ENCODE measurements at regions not wholly inside any gene's neighbourhood (a gene's known extent, or its start where the extent isn't known, plus 50 kb on each side); places are given as distances from the start of the nearest gene placed in this dataset.

DNA sequence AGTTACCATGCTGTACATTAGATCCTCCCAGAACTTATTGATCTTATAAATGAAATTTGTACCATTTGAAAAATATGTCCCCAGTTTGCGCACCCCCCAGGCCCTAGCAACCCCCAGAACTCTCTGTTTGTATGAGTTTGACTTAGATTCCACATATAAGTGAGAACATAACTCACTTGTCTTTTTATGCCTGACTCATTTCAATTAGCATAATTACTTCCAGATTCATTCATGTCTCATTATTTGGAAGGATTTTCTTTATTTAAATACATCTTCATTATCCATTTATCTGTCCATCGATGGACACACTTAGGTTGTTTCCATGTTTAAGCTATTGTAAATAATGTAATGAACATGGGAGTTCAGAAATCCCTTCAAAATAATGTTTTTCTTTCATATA is 705.9 kb downstream of the CCDC85A start:
- DNase-seq (ENCODE audit: extremely low read depth, low read depth), result no peak

DNA sequence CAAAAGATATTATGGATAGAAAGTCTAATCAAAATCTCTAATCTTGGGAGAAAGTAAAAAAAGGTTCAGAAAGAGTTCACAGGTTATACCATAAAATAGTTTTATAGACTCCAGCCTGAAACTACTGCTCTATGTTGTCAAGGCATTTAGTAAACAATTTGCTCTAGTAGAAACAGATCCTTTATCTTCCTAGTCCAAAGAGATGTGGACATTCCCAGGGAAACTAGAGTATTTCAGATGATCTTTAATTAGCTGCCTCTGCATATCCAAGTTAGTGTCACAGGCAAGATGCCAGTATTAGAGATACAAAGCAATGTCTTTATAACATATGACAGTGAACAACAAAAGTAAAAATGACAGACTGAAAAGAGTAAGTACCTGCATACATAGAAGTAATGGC is 708.6 kb downstream of the CCDC85A start:
- DNase-seq (ENCODE audit: extremely low read depth, low read depth), result no peak
- TF ChIP-seq, protein P1, sequence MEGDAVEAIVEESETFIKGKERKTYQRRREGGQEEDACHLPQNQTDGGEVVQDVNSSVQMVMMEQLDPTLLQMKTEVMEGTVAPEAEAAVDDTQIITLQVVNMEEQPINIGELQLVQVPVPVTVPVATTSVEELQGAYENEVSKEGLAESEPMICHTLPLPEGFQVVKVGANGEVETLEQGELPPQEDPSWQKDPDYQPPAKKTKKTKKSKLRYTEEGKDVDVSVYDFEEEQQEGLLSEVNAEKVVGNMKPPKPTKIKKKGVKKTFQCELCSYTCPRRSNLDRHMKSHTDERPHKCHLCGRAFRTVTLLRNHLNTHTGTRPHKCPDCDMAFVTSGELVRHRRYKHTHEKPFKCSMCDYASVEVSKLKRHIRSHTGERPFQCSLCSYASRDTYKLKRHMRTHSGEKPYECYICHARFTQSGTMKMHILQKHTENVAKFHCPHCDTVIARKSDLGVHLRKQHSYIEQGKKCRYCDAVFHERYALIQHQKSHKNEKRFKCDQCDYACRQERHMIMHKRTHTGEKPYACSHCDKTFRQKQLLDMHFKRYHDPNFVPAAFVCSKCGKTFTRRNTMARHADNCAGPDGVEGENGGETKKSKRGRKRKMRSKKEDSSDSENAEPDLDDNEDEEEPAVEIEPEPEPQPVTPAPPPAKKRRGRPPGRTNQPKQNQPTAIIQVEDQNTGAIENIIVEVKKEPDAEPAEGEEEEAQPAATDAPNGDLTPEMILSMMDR (IDR thresholded peaks at IDR 0.05; ENCODE audit: low read depth, low read length), result no peak

More for the DNA sequence above, 705.9 kb downstream of the CCDC85A start:
- TF ChIP-seq, protein P1 (IDR thresholded peaks at IDR 0.05; ENCODE audit: low read depth, low read length), result no peak

DNA sequence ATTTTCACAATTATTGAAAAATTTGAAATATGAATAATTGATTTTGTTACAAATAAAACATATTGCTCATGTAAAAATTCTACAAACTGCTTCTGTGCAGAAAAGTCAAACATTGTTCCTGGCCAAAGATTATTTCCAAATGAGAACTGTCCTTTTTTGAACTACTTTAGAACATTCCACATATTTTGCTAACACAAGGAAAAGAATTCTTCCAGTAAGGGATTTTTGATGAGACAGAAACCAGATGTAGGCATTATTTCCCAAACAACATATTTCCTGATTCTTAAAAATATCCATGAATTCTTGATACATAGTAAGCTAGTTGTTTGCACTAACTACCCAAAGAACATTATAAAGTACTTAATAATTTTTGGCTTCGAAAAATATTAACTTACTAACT is 715.2 kb downstream of the CCDC85A start:
- DNase-seq (ENCODE audit: extremely low read depth, low read depth), result no peak
- TF ChIP-seq, protein P1 (IDR thresholded peaks at IDR 0.05; ENCODE audit: low read depth, low read length), result no peak

DNA sequence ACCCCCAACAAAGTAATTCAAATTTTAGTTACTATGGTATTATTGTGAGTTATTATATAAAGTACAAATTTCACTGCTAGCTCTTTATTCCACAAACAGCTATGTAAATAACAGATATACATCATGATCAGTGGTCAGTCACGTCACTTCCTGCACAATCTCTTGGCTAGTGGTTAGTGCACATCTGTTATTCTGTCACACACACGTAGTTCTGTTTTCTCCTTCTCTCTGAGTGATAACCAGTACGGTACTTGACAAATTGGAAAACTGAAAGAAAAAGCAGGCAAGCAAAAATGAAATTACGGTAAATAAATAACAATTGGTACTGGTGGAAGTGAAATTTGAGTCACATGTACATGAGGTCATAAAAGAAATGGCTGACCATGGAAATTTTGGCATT is 728.7 kb downstream of the CCDC85A start:
- TF ChIP-seq, protein P1 (IDR thresholded peaks at IDR 0.05; ENCODE audit: low read depth, low read length), result no peak
- no peak for DNase-seq (ENCODE audit: extremely low read depth, low read depth)

DNA sequence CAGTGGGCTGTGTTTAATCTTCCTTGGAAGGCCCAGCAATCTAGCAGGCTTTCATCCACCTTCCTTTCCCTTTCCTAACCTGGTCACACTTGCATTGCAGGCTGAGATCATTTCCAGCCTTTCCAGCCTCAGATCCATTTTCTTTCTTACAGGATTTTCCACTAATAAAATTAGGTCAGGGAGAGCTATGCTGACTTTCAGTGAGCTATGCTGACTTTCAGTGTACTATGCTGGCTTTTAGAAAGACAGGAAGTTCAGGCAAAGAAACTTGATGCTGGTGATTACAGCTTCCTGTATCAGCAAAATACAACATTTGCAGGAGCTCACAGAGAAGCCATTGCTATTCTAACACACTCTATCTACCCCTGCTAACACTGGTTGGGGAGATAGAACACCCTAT is 735.0 kb downstream of the CCDC85A start:
- TF ChIP-seq, protein P1 (IDR thresholded peaks at IDR 0.05; ENCODE audit: low read depth, low read length), result no peak
- DNase-seq (ENCODE audit: extremely low read depth, low read depth), result no peak

DNA sequence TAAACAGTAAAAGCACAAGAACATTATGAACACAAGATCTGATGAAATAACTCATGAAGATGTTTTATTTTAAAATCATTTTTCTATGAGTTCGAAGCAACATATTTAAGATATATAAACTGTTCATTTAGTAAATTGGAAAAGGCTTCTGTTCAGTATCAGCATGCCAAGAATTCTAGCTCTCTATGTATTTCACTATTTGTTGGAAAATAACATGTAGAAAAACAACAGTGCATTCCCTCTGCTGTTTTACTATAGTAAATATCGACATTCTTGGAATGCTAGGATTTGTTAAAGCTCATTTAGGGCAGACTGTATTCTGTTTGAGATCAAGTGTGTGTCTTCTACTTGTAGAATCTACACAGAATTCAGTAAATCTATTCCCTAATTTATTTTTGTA is 750.2 kb downstream of the CCDC85A start:
- TF ChIP-seq, protein P1 (IDR thresholded peaks at IDR 0.05; ENCODE audit: low read depth, low read length), result no peak
- no peak for DNase-seq (ENCODE audit: extremely low read depth, low read depth)

DNA sequence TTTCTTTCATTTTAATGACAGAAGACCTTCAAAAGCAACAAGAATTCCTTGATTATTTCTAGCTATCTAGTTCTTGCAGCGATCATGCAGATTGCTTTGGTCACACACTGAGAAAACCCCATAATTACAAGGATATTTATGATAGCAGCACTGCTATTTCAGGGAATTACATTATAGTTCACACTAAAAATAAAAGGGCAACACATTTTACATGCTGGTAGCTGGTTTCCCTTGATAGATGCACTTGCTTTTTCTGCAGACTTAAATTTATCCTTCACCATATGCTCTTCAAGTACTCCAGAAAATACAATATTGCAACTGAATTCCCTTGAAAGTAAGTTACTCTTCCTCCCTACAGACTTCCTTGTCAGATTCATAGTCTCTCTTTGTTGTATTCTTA is 751.1 kb downstream of the CCDC85A start:
- no peak for DNase-seq (ENCODE audit: extremely low read depth, low read depth)
- TF ChIP-seq, protein P1 (IDR thresholded peaks at IDR 0.05; ENCODE audit: low read depth, low read length), result no peak

Data from AG09319 (cell line).